ENCODE measurements at regions not wholly inside any gene's neighbourhood (a gene's known extent, or its start where the extent isn't known, plus 50 kb on each side); places are given as distances from the start of the nearest gene placed in this dataset.

DNA sequence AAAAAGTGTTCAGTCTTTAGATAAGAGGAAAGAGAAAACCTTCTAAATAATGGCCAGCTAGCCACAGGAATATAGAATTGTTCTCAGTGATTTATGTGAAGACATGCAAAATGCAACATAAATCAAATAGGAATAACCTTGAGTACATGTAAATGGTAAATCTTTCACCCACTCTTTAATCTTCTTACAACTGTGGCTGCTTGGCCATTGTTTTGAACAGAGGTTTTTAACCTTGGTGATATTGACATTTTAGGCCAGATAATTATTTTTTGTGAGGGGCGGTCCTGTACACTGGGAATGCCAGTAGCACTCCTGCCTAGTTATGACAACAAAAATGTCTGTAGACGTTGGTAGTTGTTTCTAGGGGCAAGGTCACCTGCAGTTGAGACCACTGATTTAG, 479.9 kb upstream of the NOVA1 start:
- no peak for TF ChIP-seq FOS (IDR thresholded peaks at IDR 0.05; ENCODE audit: low read depth, low read length)
- no peak for TF ChIP-seq CEBPB (IDR thresholded peaks at IDR 0.05; ENCODE audit: low read depth, low read length)
- Histone ChIP-seq H3K4me1 (ENCODE audit: control insufficient read depth, insufficient read depth, low read length) (no peaks in the 10 kb centered on the region), H3K79me1 (ENCODE audit: low read depth in 1 of 2, low read length in 2 of 2) (no peaks in the 10 kb centered on the region), H4K20me1 (ENCODE audit: insufficient read depth, low read length) (no peaks in the 10 kb centered on the region), H2AK5ac (ENCODE audit: low read depth, low read length) (no peak overlapping the region), H2BK20ac (ENCODE audit: low read depth, low read length) (no peak overlapping the region), H2AFZ (replicated peaks; ENCODE audit: low read length, poor library complexity) (no peak overlapping the region), H3K56ac (ENCODE audit: extremely low read depth, insufficient read depth, low read length) (no peak overlapping the region), H3K23ac (ENCODE audit: low read depth, low read length) (no peak overlapping the region), H3K36me3 (ENCODE audit: control insufficient read depth, insufficient read depth, low read length) (no peaks in the 10 kb centered on the region), H3K27me3 (ENCODE audit: control insufficient read depth, insufficient read depth, low read length) (no peaks in the 10 kb centered on the region), H4K5ac (ENCODE audit: low read depth, low read length) (no peak overlapping the region), H3K9ac (ENCODE audit: low read depth, low read length) (no peak overlapping the region), H2BK120ac (ENCODE audit: low read depth, low read length) (no peak overlapping the region), H4K91ac (ENCODE audit: insufficient read depth, low read depth, low read length) (no peak overlapping the region), H3K4ac (ENCODE audit: low read depth, low read length) (no peak overlapping the region), H3K4me3 (ENCODE audit: insufficient read depth, low read depth, low read length) (no peak overlapping the region), H3K9me1 (ENCODE audit: insufficient read depth, low read length) (no peaks in the 10 kb centered on the region), H2BK5ac (ENCODE audit: low read depth, low read length, poor library complexity, severe bottlenecking) (no peak overlapping the region), H4K8ac (ENCODE audit: low read depth in 2 of 2, low read length in 2 of 2) (no peak overlapping the region), H2BK15ac (ENCODE audit: low read depth, low read length) (no peak overlapping the region), H3K9me3 (ENCODE audit: control insufficient read depth, insufficient read depth, low read length) (peaks cover under 1% of the 10 kb centered on the region; the same call in 1 of the 2 replicates), H3K27ac (ENCODE audit: insufficient read depth, low read length) (no peak overlapping the region), H3K18ac (ENCODE audit: low read depth, low read length) (no peak overlapping the region), H3K4me2 (ENCODE audit: low read depth, low read length) (no peak overlapping the region), H3K14ac (replicated peaks; ENCODE audit: low read depth, low read length) (no peak overlapping the region), H2AK9ac (replicated peaks; ENCODE audit: low read depth, low read length, poor library complexity) (no peak overlapping the region)
- in situ Hi-C loops (cut with MboI; ENCODE audit: low sequenced_read_pairs) (no loop called here), intact Hi-C loops (cut with micrococcal nuclease) (no loop called here), dilution Hi-C loops (cut with HindIII; ENCODE audit: low sequenced_read_pairs, unreplicated experiment) (no loop called here)
- no peak for DNase-seq
- CTCF ChIA-PET: no interaction called here
- ATAC-seq (ENCODE audit: low read depth): no peak
- no CpG with 5 or more reads among the region's 2 CpGs for WGBS, 2 experiments (ENCODE audit: extremely low coverage in 2 of 2, insufficient read length in 1 of 2)
- POLR2A ChIA-PET (ENCODE audit: unreplicated experiment): no interaction called here
- no TSS peak for BruUV-seq (replicated peaks)

All from IMR-90 (cell line).